GM12878 (cell line): ENCODE measurements at regions not wholly inside any gene's neighbourhood (a gene's known extent, or its start where the extent isn't known, plus 50 kb on each side); places are given as distances from the start of the nearest gene placed in this dataset.

Experiments
- BACH1 ChIP-seq: fragments of 450-650 bp; IDR thresholded peaks from 2 replicates; pipeline ENCODE4 v1.6.1; 2017; ENCODE audit warnings: mild to moderate bottlenecking, borderline replicate concordance
- E4F1 ChIP-seq: fragments of 450-650 bp; IDR thresholded peaks from 2 replicates; pipeline ENCODE4 v1.6.1; 2018; ENCODE audit warnings: borderline replicate concordance, mild to moderate bottlenecking; ENCODE audit not compliant: partially characterized antibody
- ESRRA ChIP-seq: IDR thresholded peaks from 2 replicates; pipeline ENCODE4 v1.6.1; 2012; ENCODE audit warnings: mild to moderate bottlenecking, low read length, improper control_type of control experiment
- ETV6 ChIP-seq, 2 experiments: fragments of 450-650 bp in 1 of 2; IDR thresholded peaks in 1 of 2; conservative IDR thresholded peaks in 1 of 2; 2 replicates each; pipeline ENCODE4 v1.6.1; 2014; ENCODE audit warnings: antibody characterized with exemption in 1 of 2, borderline replicate concordance in 1 of 2, low read depth in 1 of 2, mild to moderate bottlenecking in 1 of 2, moderate library complexity in 1 of 2
- FOXM1 ChIP-seq: IDR thresholded peaks from 2 replicates; pipeline ENCODE4 v1.6.1; 2012; ENCODE audit warnings: low read depth, mild to moderate bottlenecking, inconsistent platforms, low read length, moderate library complexity
- GABPA ChIP-seq: IDR thresholded peaks from 2 replicates; pipeline ENCODE4 v1.6.1; 2014; ENCODE audit warnings: antibody characterized with exemption, low read depth, mild to moderate bottlenecking, inconsistent platforms
- HCFC1 ChIP-seq: fragments of 150-350 bp; IDR thresholded peaks from 2 replicates; pipeline ENCODE4 v1.6.1; 2014; ENCODE audit warnings: low read length
- MEF2A ChIP-seq: IDR thresholded peaks from 2 replicates; pipeline ENCODE4 v1.6.1; 2011; ENCODE audit warnings: low read depth, mild to moderate bottlenecking, low read length, moderate library complexity; ENCODE audit not compliant: insufficient read depth
- NR2C2 ChIP-seq: IDR thresholded peaks from 2 replicates; pipeline ENCODE4 v1.6.1; 2011; ENCODE audit warnings: borderline replicate concordance, low read depth; ENCODE audit not compliant: control insufficient read depth, insufficient read length
- PAX8 ChIP-seq: fragments of 450-650 bp; IDR thresholded peaks from 2 replicates; pipeline ENCODE4 v1.6.1; 2017; ENCODE audit warnings: mild to moderate bottlenecking, moderate library complexity
- POLR2A ChIP-seq: IDR thresholded peaks from 2 replicates; pipeline ENCODE4 v1.6.1; 2011; ENCODE audit warnings: low read depth, mild to moderate bottlenecking, low read length
- RELA ChIP-seq: fragments of 450-650 bp; IDR thresholded peaks from 2 replicates; pipeline ENCODE4 v1.8.0; 2014; ENCODE audit warnings: borderline replicate concordance; ENCODE audit not compliant: partially characterized antibody
- SKIL ChIP-seq: fragments of 450-650 bp; IDR thresholded peaks from 2 replicates; pipeline ENCODE4 v1.6.1; 2017; ENCODE audit warnings: mild to moderate bottlenecking, low read depth, inconsistent platforms; ENCODE audit not compliant: poor library complexity, severe bottlenecking
- TCF3 ChIP-seq: IDR thresholded peaks from 2 replicates; pipeline ENCODE4 v1.6.1; 2012; ENCODE audit warnings: low read depth, mild to moderate bottlenecking, low read length, borderline replicate concordance; ENCODE audit not compliant: insufficient read depth
- ZNF217 ChIP-seq: fragments of 450-650 bp; IDR thresholded peaks from 2 replicates; pipeline ENCODE4 v1.6.1; 2017; ENCODE audit warnings: antibody characterized with exemption, mild to moderate bottlenecking
- ZNF687 ChIP-seq: fragments of 450-650 bp; IDR thresholded peaks from 2 replicates; pipeline ENCODE4 v1.6.1; 2017; ENCODE audit warnings: mild to moderate bottlenecking, moderate library complexity

- no peak for TF ChIP-seq ZNF687
- no peak for TF ChIP-seq ZNF217
- no peak for TF ChIP-seq MEF2A
- no peak for TF ChIP-seq TCF3
- TF ChIP-seq POLR2A = no peak
- TF ChIP-seq E4F1 = no peak
- TF ChIP-seq FOXM1 = no peak
- TF ChIP-seq NR2C2 = no peak
- no peak for TF ChIP-seq PAX8
- TF ChIP-seq GABPA = peak; percentile 73
- no peak for TF ChIP-seq RELA
- TF ChIP-seq ETV6 (conservative IDR thresholded peaks at IDR 0.05 in 1 of 2, IDR thresholded peaks at IDR 0.05 in 1 of 2; ENCODE audit: borderline replicate concordance in 1 of 2, low read depth in 1 of 2) = peak in 1 of 2 experiments; percentile 92; a peak in 2 of 4 replicates
- TF ChIP-seq BACH1 = no peak
- no peak for TF ChIP-seq SKIL
- TF ChIP-seq HCFC1 = no peak
- TF ChIP-seq ESRRA = no peak
Measured at GRCh38 chr4:124018383-124019317, 622.1 kb downstream of the SPRY1 start (continued).
